ENCODE measurements at regions not wholly inside any gene's neighbourhood (a gene's known extent, or its start where the extent isn't known, plus 50 kb on each side); places are given as distances from the start of the nearest gene placed in this dataset.

DNA sequence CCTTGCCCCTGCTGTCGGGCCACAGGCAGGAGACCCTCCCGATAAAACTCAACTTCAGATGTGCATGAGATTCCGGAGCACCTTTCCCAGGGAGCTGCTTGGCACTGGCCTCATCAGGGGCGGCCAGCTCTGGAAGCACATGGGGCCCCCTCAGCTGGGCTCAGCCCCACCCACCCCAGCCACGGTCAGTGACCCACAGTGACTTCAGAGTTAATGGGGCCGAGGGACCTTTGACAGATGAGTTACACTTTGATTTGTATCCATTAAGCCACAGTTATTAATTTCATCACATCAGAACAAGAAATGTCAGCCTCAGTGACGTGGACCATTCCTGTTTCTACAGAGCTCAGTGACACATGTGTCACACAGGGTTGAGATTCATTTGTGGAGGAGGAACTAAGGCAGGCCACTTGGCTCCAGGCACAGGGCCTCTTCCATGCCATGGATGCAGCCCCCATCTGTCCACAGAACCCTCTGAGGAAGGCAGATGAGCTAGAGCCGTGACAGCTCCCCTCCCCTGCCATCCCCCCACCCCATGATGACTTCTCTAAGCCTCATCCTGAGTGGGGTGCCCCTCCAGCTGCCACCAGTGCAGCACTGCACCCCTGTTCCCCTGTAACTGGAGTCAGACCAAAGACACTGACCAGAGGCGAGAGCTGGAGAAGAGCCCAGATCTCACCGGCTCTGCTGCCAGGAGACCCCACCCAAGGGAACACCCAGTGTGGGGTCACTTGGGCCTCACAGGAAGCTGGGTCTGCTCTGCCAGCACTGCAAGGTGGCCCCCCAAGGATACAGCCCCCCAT, 69.4 kb upstream of the ADAMTS2 start:
- no peak for FAIRE-seq

DNA sequence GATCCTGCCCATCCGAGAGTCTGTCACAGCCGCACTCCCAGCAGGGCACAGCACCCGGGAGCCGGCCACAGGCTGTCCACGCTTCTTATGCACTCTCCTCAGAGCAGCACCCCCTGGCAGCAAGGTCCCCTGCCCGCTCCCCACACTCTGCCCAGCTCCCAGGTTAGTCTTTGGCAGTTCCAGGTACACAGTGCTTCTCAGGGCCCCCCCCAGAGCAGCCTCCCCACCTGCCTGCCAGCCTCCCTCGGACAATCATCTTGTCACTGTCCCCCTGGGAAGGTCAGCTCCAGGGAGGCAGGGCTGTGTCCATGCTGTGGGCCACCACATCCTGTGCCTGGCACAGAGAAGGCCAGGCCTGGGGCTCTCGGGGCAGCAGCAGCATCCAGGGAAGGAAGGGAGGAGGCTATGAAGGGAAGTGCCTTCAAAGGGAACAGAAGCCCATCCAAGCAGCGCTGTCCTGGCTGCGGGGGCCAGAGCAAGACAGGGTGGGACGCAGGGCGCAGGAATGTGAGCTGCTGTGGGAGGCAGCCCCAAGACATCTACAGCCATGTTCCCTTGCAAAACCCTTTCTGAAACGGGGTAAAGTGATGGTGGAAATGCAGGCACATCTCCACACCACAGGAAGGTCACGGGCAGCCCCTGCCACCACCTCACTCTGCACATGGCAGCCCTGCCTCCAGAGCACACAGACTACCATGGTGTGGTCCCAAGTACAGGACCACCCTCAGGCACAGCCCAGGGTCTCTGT, 68.6 kb upstream of the ADAMTS2 start:
- FAIRE-seq (no peak), DNase-seq (ENCODE audit: insufficient read length, low spot score) (no peak)
- no peak for TF ChIP-seq CTCF (IDR thresholded peaks at IDR 0.05; ENCODE audit: insufficient read depth, missing control alignments)

More for the DNA sequence above, 69.4 kb upstream of the ADAMTS2 start:
- no peak for DNase-seq (ENCODE audit: insufficient read length, low spot score)
- TF ChIP-seq CTCF (IDR thresholded peaks at IDR 0.05; ENCODE audit: insufficient read depth, missing control alignments): no peak

DNA sequence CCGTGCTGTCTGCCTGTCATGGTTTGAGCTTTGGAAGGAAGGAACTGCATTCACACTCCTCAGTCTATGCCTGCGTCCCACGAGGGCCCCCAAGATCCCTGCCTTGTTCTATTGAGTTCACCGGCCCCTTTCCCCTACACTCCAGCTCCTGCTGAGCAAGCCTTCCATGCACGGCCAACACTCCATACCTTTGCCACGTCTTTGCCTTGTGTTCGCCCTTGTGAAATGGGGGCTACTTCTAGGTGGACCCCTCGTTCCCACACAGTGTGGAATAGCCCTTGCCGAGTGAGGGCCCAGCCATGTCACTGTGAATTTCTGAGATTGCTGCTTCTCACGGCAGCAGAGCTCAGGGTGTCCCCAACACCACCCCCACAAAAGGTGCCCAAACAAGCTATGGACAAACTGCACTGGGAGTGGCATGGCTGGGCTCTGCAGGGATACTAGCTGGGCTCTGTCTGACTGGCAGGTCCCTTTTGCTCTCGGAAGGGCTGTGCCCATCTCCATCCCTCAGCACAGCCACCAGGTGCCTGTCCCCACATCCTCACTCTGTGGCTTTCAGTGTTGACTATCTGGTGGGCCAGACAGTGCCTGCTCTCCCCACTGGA, 67.9 kb upstream of the ADAMTS2 start:
- DNase-seq (ENCODE audit: insufficient read length, low spot score) (no peak), FAIRE-seq (no peak)
- TF ChIP-seq CTCF (IDR thresholded peaks at IDR 0.05; ENCODE audit: insufficient read depth, missing control alignments): no peak

GRCh38 chr5:179411161-179411841, 66.0 kb upstream of the ADAMTS2 start:
- TF ChIP-seq CTCF (IDR thresholded peaks at IDR 0.05; ENCODE audit: insufficient read depth, missing control alignments): no peak
- DNase-seq (ENCODE audit: insufficient read length, low spot score) (no peak), FAIRE-seq (no peak)

GRCh38 chr5:179410291-179411160, 65.3 kb upstream of the ADAMTS2 start:
- DNase-seq (ENCODE audit: insufficient read length, low spot score) (no peak), FAIRE-seq (no peak)
- no peak for TF ChIP-seq CTCF (IDR thresholded peaks at IDR 0.05; ENCODE audit: insufficient read depth, missing control alignments)

GRCh38 chr5:179409806-179410205, 64.5 kb upstream of the ADAMTS2 start:
- FAIRE-seq (no peak), DNase-seq (ENCODE audit: insufficient read length, low spot score) (no peak)
- TF ChIP-seq CTCF (IDR thresholded peaks at IDR 0.05; ENCODE audit: insufficient read depth, missing control alignments): no peak

Data from D721Med (cell line).